ENCODE measurements at regions not wholly inside any gene's neighbourhood (a gene's known extent, or its start where the extent isn't known, plus 50 kb on each side); places are given as distances from the start of the nearest gene placed in this dataset.
A peak's percentile ranks its signal among the peaks of the same experiment; 100 is the strongest.

GRCh38 chr9:106358331-106358730, 504.6 kb upstream of the ZNF462 start:
- no peak for DNase-seq

- DNase-seq = no peak
These were observed 486.3 kb upstream of the ZNF462 start for GRCh38 chr9:106376689-106377088.

DNA sequence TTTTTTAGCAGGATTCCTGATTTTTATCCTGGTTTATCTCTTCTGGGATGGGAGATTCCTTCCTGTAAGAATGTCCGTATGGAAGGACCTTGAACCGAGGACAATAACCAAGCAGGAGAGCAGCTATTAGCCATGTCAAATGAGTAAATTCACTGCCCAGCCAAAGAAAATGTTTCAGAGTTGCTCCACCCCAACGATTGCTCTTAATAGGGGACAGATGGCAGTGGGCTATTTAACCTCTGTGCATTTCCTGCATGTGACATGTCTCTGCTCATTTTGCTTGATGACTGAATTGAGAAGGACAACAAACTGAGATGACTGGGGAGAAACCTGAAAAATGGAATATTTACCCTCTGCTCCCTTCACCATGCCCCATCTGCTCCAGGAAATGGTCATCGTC, 479.9 kb upstream of the ZNF462 start:
- no peak for DNase-seq

GRCh38 chr9:106387965-106388364, 475.0 kb upstream of the ZNF462 start:
- DNase-seq = no peak

- DNase-seq = no peak
These were observed 469.7 kb upstream of the ZNF462 start for GRCh38 chr9:106393226-106393625.

DNA sequence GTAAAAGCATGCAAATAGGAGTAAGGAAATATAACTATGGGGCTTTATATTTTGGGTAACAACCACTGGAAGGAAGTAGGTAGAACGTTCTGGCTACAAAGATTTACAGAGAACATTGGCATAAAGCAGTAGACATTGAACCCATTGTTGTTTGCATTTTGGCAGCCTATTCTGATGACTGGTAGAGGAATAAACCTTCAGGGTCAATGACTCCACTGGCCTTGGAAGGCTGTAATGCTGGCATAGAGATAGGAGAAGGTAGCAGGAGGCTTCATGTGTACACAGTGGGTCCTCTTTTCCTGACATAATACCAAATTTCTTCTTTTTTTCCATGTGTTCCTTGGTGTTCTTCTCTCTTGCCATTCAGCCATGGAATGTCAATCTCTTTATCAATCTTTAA, 462.8 kb upstream of the ZNF462 start:
- no peak for DNase-seq

- no peak for DNase-seq
These were observed 462.0 kb upstream of the ZNF462 start for GRCh38 chr9:106400950-106401349.

DNA sequence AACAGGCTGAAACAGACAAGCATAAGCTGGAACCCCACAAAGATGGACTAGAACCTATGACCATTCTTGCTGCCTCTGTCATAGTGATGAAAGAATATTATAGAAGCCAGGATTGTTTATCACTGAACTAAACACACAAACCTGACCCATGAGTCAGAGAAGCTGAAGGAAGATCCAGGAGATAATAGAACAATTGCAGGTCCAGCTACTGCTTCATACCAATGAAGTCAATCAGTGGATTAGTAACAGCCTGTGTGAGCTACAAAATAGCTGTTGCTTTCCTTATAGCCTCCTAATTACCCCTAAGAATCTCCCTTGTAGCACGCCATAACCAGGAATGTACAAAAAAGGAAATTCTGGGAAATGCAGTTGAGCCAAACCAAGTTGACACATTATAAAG, 459.9 kb upstream of the ZNF462 start:
- peak in 1 of 2 experiments; percentile 26 for DNase-seq

DNA sequence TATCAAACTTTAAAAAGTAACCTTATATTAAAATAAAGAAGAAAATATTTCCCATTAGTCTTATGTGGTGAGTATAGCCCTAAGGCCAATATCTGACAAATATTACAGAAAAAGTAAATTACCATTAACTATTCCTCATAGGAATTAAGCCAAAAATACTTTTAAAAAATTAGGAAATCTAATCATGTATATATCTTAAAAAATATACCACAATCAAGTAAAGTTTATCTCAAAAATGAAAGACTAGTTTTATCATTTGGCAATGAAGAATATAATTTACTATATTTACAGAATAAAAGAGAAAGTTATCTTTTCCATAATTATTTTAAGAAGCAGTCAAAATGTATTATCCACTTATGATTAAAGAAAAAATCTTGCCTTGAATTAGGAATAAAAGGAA, 458.8 kb upstream of the ZNF462 start:
- no peak for DNase-seq

GRCh38 chr9:106405871-106406435, 457.0 kb upstream of the ZNF462 start:
- no peak for DNase-seq

GRCh38 chr9:106414042-106414441, 448.9 kb upstream of the ZNF462 start:
- no peak for DNase-seq

GRCh38 chr9:106417685-106418084, 445.3 kb upstream of the ZNF462 start:
- no peak for DNase-seq

DNA sequence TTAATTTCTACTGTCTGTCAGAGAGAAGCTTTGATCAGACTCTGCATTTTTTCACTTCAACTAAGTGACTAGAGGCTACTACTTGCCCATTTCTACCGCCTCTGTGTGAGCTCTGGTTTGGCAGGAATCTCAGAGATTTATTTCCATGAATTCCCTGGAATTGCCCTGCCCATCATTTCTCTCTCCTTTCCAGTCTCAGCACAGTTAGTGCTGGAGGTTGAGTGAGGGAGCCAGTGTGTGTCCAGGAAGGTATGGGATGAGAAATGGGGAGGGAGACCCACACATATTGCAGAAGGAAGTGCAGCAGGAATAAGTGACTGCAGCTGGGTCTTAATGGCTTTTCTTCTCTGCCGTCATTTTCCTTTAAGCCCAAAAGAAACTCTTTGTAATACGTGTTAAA, 443.1 kb upstream of the ZNF462 start:
- DNase-seq = no peak

DNA sequence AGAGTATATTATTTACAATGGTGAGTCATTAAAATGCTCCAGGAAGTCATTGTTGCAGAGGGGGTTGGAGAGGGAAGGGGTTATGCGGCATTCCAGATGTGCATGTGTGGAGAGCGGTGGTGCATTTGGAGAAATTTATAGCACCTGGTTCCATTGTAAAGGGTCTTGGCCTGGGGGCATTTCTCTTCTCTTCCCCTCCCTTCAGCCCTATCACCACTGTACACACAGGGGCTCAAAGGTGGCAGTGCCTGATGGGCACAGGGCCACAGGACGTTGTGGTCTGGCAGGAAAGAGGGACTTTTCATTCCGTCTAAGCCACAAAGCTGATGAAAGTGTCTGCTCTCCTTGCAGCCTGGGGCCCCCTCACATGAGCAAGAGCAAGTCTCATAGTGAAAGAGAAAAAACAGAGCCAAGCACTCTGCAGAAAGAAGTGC, 442.4 kb upstream of the ZNF462 start:
- DNase-seq = no peak

GRCh38 chr9:106421772-106422171, 441.2 kb upstream of the ZNF462 start:
- no peak for DNase-seq

- no peak for DNase-seq
These were observed 439.4 kb upstream of the ZNF462 start for GRCh38 chr9:106423575-106423974.

DNA sequence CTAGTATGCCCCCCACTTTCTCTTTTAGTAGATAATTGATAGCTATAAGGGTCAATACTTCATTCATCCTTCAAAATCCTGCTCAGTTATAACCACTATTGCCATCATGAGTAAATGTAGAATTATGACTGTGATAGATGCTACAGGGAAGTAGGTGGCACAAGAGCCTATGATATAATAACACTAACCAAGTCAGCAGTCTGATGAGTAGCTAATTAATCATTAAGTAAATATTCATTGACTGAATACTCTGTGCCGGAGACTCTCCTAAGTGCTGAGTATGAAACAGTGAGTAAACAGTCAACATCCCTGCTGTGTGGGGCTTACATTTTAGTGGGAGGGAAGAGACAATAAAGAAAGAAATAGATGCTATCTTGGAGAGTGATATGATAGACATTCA, 430.3 kb upstream of the ZNF462 start:
- no peak for DNase-seq

GRCh38 chr9:106438928-106439327, 424.0 kb upstream of the ZNF462 start:
- DNase-seq = no peak

DNA sequence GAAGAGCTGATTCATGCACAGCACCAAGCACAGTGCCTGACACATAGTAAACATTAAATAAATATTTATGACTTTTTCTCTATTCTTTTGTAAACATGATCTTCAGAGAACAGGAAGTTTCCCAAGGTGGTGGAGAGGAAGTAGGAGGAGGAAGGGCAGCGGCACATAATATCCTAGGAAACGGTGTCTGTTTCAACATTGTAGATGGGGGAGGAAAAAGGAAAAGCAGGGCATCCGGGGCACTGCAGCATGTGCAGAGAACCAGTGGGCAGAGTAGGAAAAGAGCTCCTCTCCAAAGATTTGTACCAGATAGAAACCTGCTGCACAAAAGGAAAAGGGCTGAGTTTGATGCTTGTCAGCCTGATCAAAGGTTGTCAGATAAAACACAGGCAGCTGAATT, 421.7 kb upstream of the ZNF462 start:
- no peak for DNase-seq

- no peak for DNase-seq
These were observed 419.4 kb upstream of the ZNF462 start for GRCh38 chr9:106443520-106443919.

DNA sequence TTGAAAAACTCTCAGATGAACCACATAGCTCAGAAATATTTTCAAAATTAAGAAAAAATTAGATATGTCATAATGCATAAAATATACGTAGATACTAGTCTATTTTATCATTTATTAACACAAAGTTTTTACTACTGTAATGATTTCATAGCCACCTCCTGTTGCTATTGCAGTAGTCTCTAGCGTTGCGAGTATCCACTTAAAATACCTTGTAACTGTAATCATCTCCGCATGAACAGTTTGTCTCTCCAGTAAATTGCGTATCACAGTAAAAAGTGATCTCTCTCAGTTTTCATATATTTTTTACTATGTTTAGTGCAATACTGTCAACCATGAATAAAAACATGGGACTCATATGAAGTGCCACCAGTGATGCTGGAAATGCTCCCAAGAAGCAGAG, 417.9 kb upstream of the ZNF462 start:
- DNase-seq = no peak

DNA sequence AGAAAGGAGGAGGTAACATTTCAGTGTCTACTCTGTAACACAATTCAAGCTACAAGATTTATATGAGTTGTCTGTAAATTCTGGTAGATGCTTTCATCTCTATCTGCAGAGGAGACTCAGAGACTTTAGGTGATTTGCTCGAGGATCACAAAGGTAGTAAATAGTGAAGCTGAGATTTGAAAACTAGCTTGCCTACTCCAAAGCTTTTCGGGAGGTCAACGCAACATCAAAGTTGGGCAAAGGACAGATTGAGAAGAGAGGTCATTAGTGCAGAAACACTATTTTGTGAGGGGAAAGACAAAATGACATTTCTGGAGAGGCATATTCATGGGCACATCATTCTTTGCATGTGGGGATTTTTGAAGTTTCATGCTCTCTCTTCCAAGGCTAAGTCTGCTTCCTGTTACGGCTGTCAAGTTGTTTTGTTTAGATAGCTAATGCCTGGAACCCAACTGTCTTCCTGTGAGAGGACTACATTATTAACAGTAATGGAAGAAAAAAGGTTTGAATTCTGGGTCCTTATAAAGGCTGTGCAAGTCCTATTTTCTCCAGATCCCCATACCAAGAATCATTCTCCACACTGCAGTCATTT, 413.5 kb upstream of the ZNF462 start:
- DNase-seq = no peak

- DNase-seq = no peak
These were observed 412.4 kb upstream of the ZNF462 start for GRCh38 chr9:106450549-106450948.

GRCh38 chr9:106451223-106451622, 411.7 kb upstream of the ZNF462 start:
- no peak for DNase-seq

DNA sequence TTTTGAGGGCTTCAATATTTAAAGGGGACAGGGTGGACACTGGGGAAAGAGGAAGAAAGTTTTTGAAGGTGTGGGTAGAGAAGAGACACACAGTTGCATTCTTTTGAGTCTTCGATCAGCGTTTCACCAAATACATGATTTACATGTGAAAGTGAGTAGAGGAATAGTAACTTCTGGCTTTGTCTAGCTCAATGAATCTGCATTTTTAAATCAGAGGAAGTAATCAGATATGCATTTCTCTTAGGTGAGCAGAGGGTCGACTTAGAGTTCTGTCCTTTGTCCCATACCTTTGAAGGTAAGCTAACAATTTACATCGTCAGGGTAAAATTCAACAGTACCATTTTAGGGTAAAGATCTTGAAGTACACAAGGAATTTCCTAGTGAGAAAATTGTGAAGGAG, 406.4 kb upstream of the ZNF462 start:
- DNase-seq = no peak
